Spleen (tissue), 11 donors: ENCODE measurements at regions not wholly inside any gene's neighbourhood (a gene's known extent, or its start where the extent isn't known, plus 50 kb on each side); places are given as distances from the start of the nearest gene placed in this dataset.
"Not testable (repeated sequence)": the region's sequence is repeated elsewhere in the genome, so short reads cannot be mapped to it uniquely, and the experiment has no call there.

Experiments
- DNase-seq: peaks from one replicate; pipeline ENCODE4 v3.0.0-alpha.2; 2020
- H3K27ac ChIP-seq, 8 donors: fragments of 200-600 bp; sonication (generic) in 7 of 8; 1 replicate in 4 of 8; 2 replicates in 4 of 8; pipeline versions ENCODE4 v1.5.0 to v1.8.0; 2016 to 2021; ENCODE audit warnings: inconsistent platforms in 4 of 8, mild to moderate bottlenecking in 4 of 8, moderate library complexity in 1 of 8
- H3K27me3 ChIP-seq, 7 donors: fragments of 200-600 bp; sonication (generic) in 6 of 7; replicated peaks in 1 of 7; 1 replicate in 4 of 7; 2 replicates in 3 of 7; pipeline versions ENCODE4 v1.5.0 to v1.8.0; 2016 to 2021; ENCODE audit warnings: inconsistent platforms in 3 of 7, mild to moderate bottlenecking in 1 of 7
- H3K36me3 ChIP-seq, 6 donors: fragments of 200-600 bp; sonication (generic) in 5 of 6; 1 replicate in 4 of 6; 2 replicates in 2 of 6; pipeline versions ENCODE4 v1.5.0 to v1.8.0; 2016 to 2021; ENCODE audit warnings: inconsistent platforms in 2 of 6
- H3K4me1 ChIP-seq, 6 donors: fragments of 200-600 bp; sonication (generic) in 5 of 6; 1 replicate in 3 of 6; 2 replicates in 3 of 6; pipeline versions ENCODE4 v1.5.0 to v1.8.0; 2016 to 2021; ENCODE audit warnings: inconsistent platforms in 3 of 6
- H3K4me3 ChIP-seq, 8 donors: fragments of 200-600 bp; sonication (generic) in 7 of 8; 1 replicate in 4 of 8; 2 replicates in 4 of 8; pipeline versions ENCODE4 v1.5.0 to v1.8.0; 2016 to 2021; ENCODE audit warnings: inconsistent platforms in 4 of 8, mild to moderate bottlenecking in 4 of 8, moderate library complexity in 2 of 8
- H3K9me3 ChIP-seq, 8 donors: fragments of 200-600 bp; sonication (generic) in 7 of 8; 1 replicate in 4 of 8; 2 replicates in 4 of 8; pipeline versions ENCODE4 v1.5.0 to v1.8.0; 2016 to 2021; ENCODE audit warnings: inconsistent platforms in 4 of 8
- CTCF ChIP-seq, 11 experiments: fragments of 200-600 bp in 7 of 11; fragments of 450-650 bp in 4 of 11; sonication (generic) in 4 of 11; IDR thresholded peaks in 8 of 11; conservative IDR thresholded peaks in 3 of 11; 1 replicate in 7 of 11; 2 replicates in 4 of 11; pipeline versions ENCODE4 v1.4.0 to v1.8.0; 2016 to 2021; ENCODE audit warnings: antibody characterized with exemption in 11 of 11, inconsistent platforms in 4 of 11, mild to moderate bottlenecking in 1 of 11
- POLR2A ChIP-seq, 3 donors: fragments of 450-650 bp; IDR thresholded peaks; one replicate each; pipeline ENCODE4 v1.5.1; 2017; ENCODE audit warnings: antibody characterized with exemption in 3 of 3, mild to moderate bottlenecking in 1 of 3
- POLR2AphosphoS5 ChIP-seq, 3 donors: sonication (generic); formaldehyde crosslinking; IDR thresholded peaks; one replicate each; pipeline ENCODE4 v1.5.1; 2017; ENCODE audit warnings: antibody characterized with exemption in 3 of 3
- WGBS, 5 donors: extraction: QIAGEN DNeasy Blood & Tissue Kit in 3 of 5; methylation state at CpG; one replicate each; pipeline versions ENCODE4 v1.1.5 to v1.1.7; 2013 to 2018; 5-methylcytosine and 5-hydroxymethylcytosine counted together
- intact Hi-C: fragments of 100-400 bp; cut with DNase I; formaldehyde crosslinking; loops from one replicate; pipeline ENCODE4 v1.15.0; 2023; ENCODE audit warnings: low total_unique reads
- donor health status: healthy with polysubstance abuse.
- donor health status: DM: no; HTN: no; CAD: no; lungs with moderate emphysema.
- donor health status: DM: no; HTN: no; CAD: no.
- donor health status: Bipolar disorder and iron deficiency.
- donor health status: healthy.
- donor health status: DM: no; HTN: no; CAD: no.
- donor health status: DM: yes; HTN: yes; CAD: no.

- WGBS, 5 donors = 65 to 74% (median 72%) methylated on average over 3 of the region's 3 CpGs
- H3K4me3 ChIP-seq = no peak overlapping the region
- H3K4me1 ChIP-seq = no peaks in the 10 kb centered on the region
- H3K27me3 ChIP-seq = no peaks in the 10 kb centered on the region
- H3K9me3 ChIP-seq = peaks cover 0 to 16% (median 6%) of the 10 kb centered on the region in 8 donors
- H3K36me3 ChIP-seq = no peaks in the 10 kb centered on the region
- DNase-seq = no peak
- TF ChIP-seq CTCF (IDR thresholded peaks at IDR 0.05 in 8 of 11, conservative IDR thresholded peaks at IDR 0.05 in 3 of 11) (no peak), POLR2A (IDR thresholded peaks at IDR 0.05) (no peak), POLR2AphosphoS5 (IDR thresholded peaks at IDR 0.05) (no peak)
- no peak overlapping the region for H3K27ac ChIP-seq
- intact Hi-C loops = no loop called here
Observed at GRCh38 chr7:52747817-52748216, 287.6 kb upstream of the POM121L12 start.

- no peak for DNase-seq
- Histone ChIP-seq H3K27me3 (no peaks in the 10 kb centered on the region), H3K4me3 (no peak overlapping the region), H3K4me1 (no peaks in the 10 kb centered on the region), H3K9me3 (peaks cover 0 to 37% (median 27%) of the 10 kb centered on the region in 8 donors), H3K36me3 (no peaks in the 10 kb centered on the region), H3K27ac (no peak overlapping the region)
- WGBS, 5 donors = 73 to 89% (median 79%) methylated on average over 2 of the region's 2 CpGs
- intact Hi-C loops = no loop called here
- TF ChIP-seq POLR2AphosphoS5 (IDR thresholded peaks at IDR 0.05) (no peak), CTCF (IDR thresholded peaks at IDR 0.05 in 8 of 11, conservative IDR thresholded peaks at IDR 0.05 in 3 of 11) (no peak), POLR2A (IDR thresholded peaks at IDR 0.05) (no peak)
Observed at GRCh38 chr7:52741670-52742290, 293.7 kb upstream of the POM121L12 start.

- Histone ChIP-seq H3K9me3 (peaks cover 0 to 72% (median 40%) of the 10 kb centered on the region in 8 donors), H3K4me3 (no peak overlapping the region), H3K36me3 (no peaks in the 10 kb centered on the region), H3K27ac (no peak overlapping the region), H3K27me3 (no peaks in the 10 kb centered on the region), H3K4me1 (no peaks in the 10 kb centered on the region)
- TF ChIP-seq POLR2AphosphoS5 (IDR thresholded peaks at IDR 0.05) = no peak
- TF ChIP-seq CTCF (IDR thresholded peaks at IDR 0.05 in 8 of 11, conservative IDR thresholded peaks at IDR 0.05 in 3 of 11) = no peak
- no peak for TF ChIP-seq POLR2A (IDR thresholded peaks at IDR 0.05)
- intact Hi-C loops = no loop called here
- DNase-seq = no peak
- WGBS, 5 donors = 70 to 84% (median 75%) methylated on average over 4 of the region's 4 CpGs
Observed at GRCh38 chr7:52735656-52736055, 299.8 kb upstream of the POM121L12 start.

- 71 to 87% (median 75%) methylated on average over 4 to 5 of the region's 5 CpGs for WGBS, 5 donors
- H3K36me3 ChIP-seq, H3K27me3 ChIP-seq, H3K4me3 ChIP-seq, DNase-seq, H3K27ac ChIP-seq, intact Hi-C loops, H3K4me1 ChIP-seq: not testable (repeated sequence)
- H3K9me3 ChIP-seq = peaks cover 0 to 16% (median 6%) of the 10 kb centered on the region in 8 donors
Observed at GRCh38 chr7:52728683-52729082, 306.8 kb upstream of the POM121L12 start.

GRCh38 chr7:52727632-52728031 lies 307.8 kb upstream of the POM121L12 start:
- Histone ChIP-seq H3K4me1 (no peaks in the 10 kb centered on the region), H3K36me3 (no peaks in the 10 kb centered on the region), H3K27me3 (no peaks in the 10 kb centered on the region), H3K4me3 (no peak overlapping the region), H3K9me3 (peaks cover 0 to 18% (median 3%) of the 10 kb centered on the region in 8 donors), H3K27ac (no peak overlapping the region)
- DNase-seq = no peak
- WGBS, 5 donors = 19 to 40% (median 26%) methylated on average over 2 of the region's 2 CpGs
- TF ChIP-seq POLR2AphosphoS5 (IDR thresholded peaks at IDR 0.05) (no peak), POLR2A (IDR thresholded peaks at IDR 0.05) (no peak), CTCF (IDR thresholded peaks at IDR 0.05 in 8 of 11, conservative IDR thresholded peaks at IDR 0.05 in 3 of 11) (no peak)
- intact Hi-C loops = no loop called here
